Liver (tissue), 2 donors: ENCODE measurements at regions not wholly inside any gene's neighbourhood (a gene's known extent, or its start where the extent isn't known, plus 50 kb on each side); places are given as distances from the start of the nearest gene placed in this dataset.

Experiments used
- JUND ChIP-seq, 2 donors: IDR thresholded peaks; 2 replicates each; pipeline ENCODE4 v1.6.1; 2016; ENCODE audit warnings: antibody characterized with exemption in 2 of 2
- TAF1 ChIP-seq: conservative IDR thresholded peaks from 2 replicates; pipeline ENCODE4 v1.6.1; 2016; ENCODE audit warnings: antibody characterized with exemption, mild to moderate bottlenecking
- YY1 ChIP-seq: IDR thresholded peaks from 2 replicates; pipeline ENCODE4 v1.6.1; 2016; ENCODE audit warnings: antibody characterized with exemption, mild to moderate bottlenecking
- donor health status: healthy.

GRCh38 chr10:124265776-124266467 lies 152.8 kb downstream of the OAT start:
- TF ChIP-seq JUND (IDR thresholded peaks at IDR 0.05) = no peak
- TF ChIP-seq YY1 = no peak
- TF ChIP-seq TAF1 = no peak
